ENCODE measurements at regions not wholly inside any gene's neighbourhood (a gene's known extent, or its start where the extent isn't known, plus 50 kb on each side); places are given as distances from the start of the nearest gene placed in this dataset.
"Not testable (repeated sequence)": the region's sequence is repeated elsewhere in the genome, so short reads cannot be mapped to it uniquely, and the experiment has no call there.

DNA sequence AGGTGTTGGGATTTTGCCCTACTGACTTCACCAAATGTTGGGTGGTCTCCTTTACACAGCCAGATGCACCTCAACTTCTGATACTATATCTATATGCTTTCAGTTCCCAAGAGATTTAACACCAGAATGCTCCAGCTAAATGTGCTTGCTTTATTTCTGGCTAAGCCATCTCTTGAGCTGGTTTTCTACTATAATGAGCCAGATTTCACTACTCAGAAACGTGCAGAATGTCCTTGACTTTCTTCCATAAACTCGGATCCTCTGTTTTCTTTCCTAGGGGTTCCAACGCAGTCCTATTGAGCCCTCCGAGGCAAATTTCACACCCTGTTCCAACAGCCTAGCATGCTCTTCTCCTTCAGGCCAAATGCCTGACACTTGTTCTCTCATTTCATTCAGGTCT is 200.3 kb downstream of the DPY19L2 start:
- Histone ChIP-seq H3K9ac (ENCODE audit: insufficient read length, low read depth) (no peak overlapping the region), H3K9me3 (ENCODE audit: insufficient read depth, low read length) (no peaks in the 10 kb centered on the region), H3K4me1 (ENCODE audit: insufficient read depth, insufficient read length) (no peaks in the 10 kb centered on the region), H3K27me3 (ENCODE audit: insufficient read depth, insufficient read length) (no peaks in the 10 kb centered on the region), H3K4me3 (ENCODE audit: insufficient read length, low read depth) (no peak overlapping the region), H3K36me3 (ENCODE audit: insufficient read depth, insufficient read length, low read length) (no peaks in the 10 kb centered on the region)
- TF ChIP-seq YY1 (IDR thresholded peaks at IDR 0.05; ENCODE audit: insufficient read depth, insufficient read length), result no peak
- no peak for TF ChIP-seq SUZ12 (IDR thresholded peaks at IDR 0.05; ENCODE audit: extremely low read depth, insufficient read depth, insufficient read length)
- no peak for TF ChIP-seq ZNF274 (IDR thresholded peaks at IDR 0.05; ENCODE audit: low read depth, low read length)
- DNase-seq (ENCODE audit: low read depth, low spot score), result no peak

DNA sequence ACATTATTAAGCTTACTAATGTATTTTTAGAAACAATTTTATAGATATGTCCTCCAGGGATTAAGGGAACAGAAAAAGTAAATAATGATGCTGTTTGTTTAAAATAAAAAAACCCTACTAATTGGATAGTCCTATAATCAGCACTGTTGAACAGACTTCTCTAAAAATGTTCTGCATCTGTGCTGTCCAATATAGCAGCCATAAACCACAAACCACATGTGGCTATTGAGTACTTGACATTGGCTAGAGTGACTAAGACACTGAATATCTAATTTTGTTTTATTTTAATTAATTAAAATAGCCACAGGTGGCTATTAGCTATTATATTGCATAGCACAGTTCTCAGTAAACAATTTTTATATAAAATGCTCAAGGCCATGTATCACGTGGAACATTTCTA is 210.4 kb downstream of the DPY19L2 start:
- TF ChIP-seq ZNF274 (IDR thresholded peaks at IDR 0.05; ENCODE audit: low read depth, low read length) (no peak), YY1 (IDR thresholded peaks at IDR 0.05; ENCODE audit: insufficient read depth, insufficient read length) (no peak)
- Histone ChIP-seq H3K27me3 (ENCODE audit: insufficient read depth, insufficient read length) (no peaks in the 10 kb centered on the region), H3K4me3 (ENCODE audit: insufficient read length, low read depth) (no peak overlapping the region), H3K9ac (ENCODE audit: insufficient read length, low read depth) (no peak overlapping the region), H3K4me1 (ENCODE audit: insufficient read depth, insufficient read length) (no peaks in the 10 kb centered on the region), H3K9me3 (ENCODE audit: insufficient read depth, low read length) (no peaks in the 10 kb centered on the region), H3K36me3 (ENCODE audit: insufficient read depth, insufficient read length, low read length) (no peaks in the 10 kb centered on the region)
- no peak for DNase-seq (ENCODE audit: low read depth, low spot score)

DNA sequence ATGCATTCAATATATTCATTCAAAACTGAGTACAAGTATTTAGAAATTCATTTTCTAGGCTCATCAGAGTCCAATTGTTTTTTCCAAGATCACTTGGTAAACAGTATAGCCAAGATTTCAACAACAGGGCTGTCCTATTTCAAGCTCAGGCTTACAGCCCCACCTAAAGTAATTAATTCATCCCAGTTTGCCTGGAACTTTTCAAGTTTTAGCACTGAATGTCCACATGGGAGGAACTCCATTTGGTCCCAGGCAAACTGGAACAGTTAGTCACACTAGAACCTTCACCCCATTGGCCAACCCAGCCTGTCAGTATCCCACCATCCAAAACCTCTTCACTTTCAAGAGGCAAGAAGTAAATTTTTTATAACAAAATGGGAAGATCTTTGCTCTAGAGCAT is 210.9 kb downstream of the DPY19L2 start:
- Histone ChIP-seq H3K4me3 (ENCODE audit: insufficient read length, low read depth) (no peak overlapping the region), H3K27me3 (ENCODE audit: insufficient read depth, insufficient read length) (no peaks in the 10 kb centered on the region), H3K4me1 (ENCODE audit: insufficient read depth, insufficient read length) (no peaks in the 10 kb centered on the region), H3K9ac (ENCODE audit: insufficient read length, low read depth) (no peak overlapping the region), H3K36me3 (ENCODE audit: insufficient read depth, insufficient read length, low read length) (no peaks in the 10 kb centered on the region), H3K9me3 (ENCODE audit: insufficient read depth, low read length) (no peaks in the 10 kb centered on the region)
- no peak for DNase-seq (ENCODE audit: low read depth, low spot score)
- TF ChIP-seq SUZ12 (IDR thresholded peaks at IDR 0.05; ENCODE audit: extremely low read depth, insufficient read depth, insufficient read length), result no peak
- no peak for TF ChIP-seq ZNF274 (IDR thresholded peaks at IDR 0.05; ENCODE audit: low read depth, low read length)
- TF ChIP-seq YY1 (IDR thresholded peaks at IDR 0.05; ENCODE audit: insufficient read depth, insufficient read length), result no peak

DNA sequence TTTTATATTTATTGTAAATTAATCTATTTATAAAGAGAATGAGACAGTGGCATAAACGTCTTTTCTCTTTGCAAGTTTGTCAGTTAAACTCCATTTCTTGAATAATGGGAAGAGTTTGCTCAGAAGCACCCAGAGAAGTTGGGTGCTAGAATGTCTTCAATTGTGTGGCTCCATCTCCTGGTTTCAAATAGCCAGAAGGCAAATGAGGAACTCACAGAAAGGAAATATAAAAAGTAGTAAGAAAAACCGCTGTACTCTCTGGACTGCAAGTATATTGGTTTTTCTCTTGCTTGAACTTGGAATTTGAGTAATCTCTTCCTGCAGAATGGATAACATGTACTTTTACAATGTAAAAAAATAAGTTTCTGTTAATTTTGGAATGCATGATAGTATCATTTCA is 217.5 kb downstream of the DPY19L2 start:
- Histone ChIP-seq H3K4me3 (ENCODE audit: insufficient read length, low read depth) (no peak overlapping the region), H3K4me1 (ENCODE audit: insufficient read depth, insufficient read length) (no peaks in the 10 kb centered on the region), H3K9ac (ENCODE audit: insufficient read length, low read depth) (no peak overlapping the region), H3K36me3 (ENCODE audit: insufficient read depth, insufficient read length, low read length) (no peaks in the 10 kb centered on the region), H3K9me3 (ENCODE audit: insufficient read depth, low read length) (no peaks in the 10 kb centered on the region), H3K27me3 (ENCODE audit: insufficient read depth, insufficient read length) (no peaks in the 10 kb centered on the region)
- DNase-seq (ENCODE audit: low read depth, low spot score), result no peak
- no peak for TF ChIP-seq SUZ12 (IDR thresholded peaks at IDR 0.05; ENCODE audit: extremely low read depth, insufficient read depth, insufficient read length)
- TF ChIP-seq ZNF274 (IDR thresholded peaks at IDR 0.05; ENCODE audit: low read depth, low read length), result no peak
- TF ChIP-seq YY1 (IDR thresholded peaks at IDR 0.05; ENCODE audit: insufficient read depth, insufficient read length), result no peak

DNA sequence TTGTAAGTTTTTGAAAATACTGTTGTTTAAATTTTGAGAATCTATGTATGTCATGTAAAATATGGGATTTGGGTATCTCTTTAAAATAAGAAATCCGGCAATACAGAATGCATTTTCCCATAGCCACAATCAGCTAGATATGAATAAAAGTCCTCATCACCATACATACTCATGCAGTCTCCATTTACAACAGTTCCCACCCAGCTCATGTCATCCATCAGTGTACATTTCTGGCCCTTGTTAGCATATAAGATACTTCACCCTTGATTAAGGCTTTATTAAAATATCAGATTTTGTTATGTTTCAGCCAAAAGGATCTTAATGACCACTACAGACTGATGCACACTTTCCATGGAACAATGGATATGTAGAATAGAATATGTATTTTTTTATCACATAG is 218.0 kb downstream of the DPY19L2 start:
- H3K4me3 ChIP-seq (ENCODE audit: insufficient read length, low read depth), result no peak overlapping the region
- H3K36me3 ChIP-seq (ENCODE audit: insufficient read depth, insufficient read length, low read length), result no peaks in the 10 kb centered on the region
- TF ChIP-seq SUZ12 (IDR thresholded peaks at IDR 0.05; ENCODE audit: extremely low read depth, insufficient read depth, insufficient read length), result no peak
- TF ChIP-seq YY1 (IDR thresholded peaks at IDR 0.05; ENCODE audit: insufficient read depth, insufficient read length), result no peak
- TF ChIP-seq ZNF274 (IDR thresholded peaks at IDR 0.05; ENCODE audit: low read depth, low read length), result no peak
- no peaks in the 10 kb centered on the region for H3K9me3 ChIP-seq (ENCODE audit: insufficient read depth, low read length)
- no peaks in the 10 kb centered on the region for H3K27me3 ChIP-seq (ENCODE audit: insufficient read depth, insufficient read length)
- H3K9ac ChIP-seq (ENCODE audit: insufficient read length, low read depth), result no peak overlapping the region
- no peaks in the 10 kb centered on the region for H3K4me1 ChIP-seq (ENCODE audit: insufficient read depth, insufficient read length)
- DNase-seq (ENCODE audit: low read depth, low spot score), result no peak

DNA sequence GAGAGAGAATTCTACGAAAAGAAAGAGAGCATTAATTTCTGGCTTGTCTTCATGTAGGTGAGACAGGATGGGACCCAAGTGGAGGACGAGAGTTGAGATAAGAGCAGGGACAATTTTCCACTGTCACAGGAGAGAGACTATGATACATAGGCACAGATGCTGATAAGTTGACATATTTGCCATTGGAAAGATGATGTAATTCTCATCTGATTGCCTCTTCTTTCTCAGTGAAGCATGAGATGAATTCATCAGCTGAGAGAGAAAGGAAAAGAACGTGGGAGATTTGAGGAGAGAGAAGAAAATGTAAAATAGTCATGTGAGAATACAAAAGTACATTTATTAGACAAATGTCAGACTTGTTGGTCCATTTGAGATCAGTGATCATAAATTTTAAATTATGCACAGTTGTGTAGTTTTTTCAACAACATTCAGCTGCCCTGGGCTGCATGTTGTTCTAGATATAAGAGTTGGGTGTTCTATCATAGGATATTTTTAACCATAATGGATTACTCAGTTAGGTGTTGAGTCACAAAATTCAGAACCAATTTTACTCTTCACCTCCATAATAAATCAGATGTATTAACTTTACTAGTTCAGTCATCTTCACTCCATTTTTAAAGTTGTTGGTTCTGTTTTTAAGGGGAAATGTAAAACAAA is 222.9 kb downstream of the DPY19L2 start:
- no peak overlapping the region for H3K9ac ChIP-seq (ENCODE audit: insufficient read length, low read depth)
- TF ChIP-seq ZNF274 (IDR thresholded peaks at IDR 0.05; ENCODE audit: low read depth, low read length) (no peak), YY1 (IDR thresholded peaks at IDR 0.05; ENCODE audit: insufficient read depth, insufficient read length) (no peak), SUZ12 (IDR thresholded peaks at IDR 0.05; ENCODE audit: extremely low read depth, insufficient read depth, insufficient read length) (no peak)
- no peak for DNase-seq (ENCODE audit: low read depth, low spot score)
- no peaks in the 10 kb centered on the region for H3K4me1 ChIP-seq (ENCODE audit: insufficient read depth, insufficient read length)
- H3K36me3 ChIP-seq (ENCODE audit: insufficient read depth, insufficient read length, low read length), result no peaks in the 10 kb centered on the region
- H3K4me3 ChIP-seq (ENCODE audit: insufficient read length, low read depth), result no peak overlapping the region
- H3K27me3 ChIP-seq (ENCODE audit: insufficient read depth, insufficient read length), result no peaks in the 10 kb centered on the region
- no peaks in the 10 kb centered on the region for H3K9me3 ChIP-seq (ENCODE audit: insufficient read depth, low read length)

DNA sequence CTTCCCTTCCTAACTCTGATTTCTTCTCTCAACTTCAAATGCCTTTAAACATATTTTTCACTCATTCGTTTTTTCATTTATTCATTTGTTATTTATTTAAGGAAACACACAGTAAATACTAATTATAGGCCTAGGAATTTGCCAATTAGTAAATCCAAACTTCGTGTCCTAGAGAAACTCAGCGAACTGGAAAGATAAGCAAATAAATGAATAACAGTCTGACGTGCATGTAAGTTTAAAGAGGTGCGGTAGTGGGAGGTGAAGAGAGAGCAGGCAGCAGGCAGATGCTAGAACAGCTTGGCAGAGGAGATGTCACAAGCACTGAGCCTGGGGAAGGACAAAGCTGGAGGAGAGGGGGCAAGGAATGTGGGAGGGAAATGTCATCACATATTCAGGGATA is 228.2 kb downstream of the DPY19L2 start:
- DNase-seq (ENCODE audit: low read depth, low spot score), result no peak
- Histone ChIP-seq H3K9me3 (ENCODE audit: insufficient read depth, low read length) (no peaks in the 10 kb centered on the region), H3K27me3 (ENCODE audit: insufficient read depth, insufficient read length) (no peaks in the 10 kb centered on the region), H3K9ac (ENCODE audit: insufficient read length, low read depth) (no peak overlapping the region), H3K36me3 (ENCODE audit: insufficient read depth, insufficient read length, low read length) (no peaks in the 10 kb centered on the region), H3K4me3 (ENCODE audit: insufficient read length, low read depth) (no peak overlapping the region), H3K4me1 (ENCODE audit: insufficient read depth, insufficient read length) (no peaks in the 10 kb centered on the region)
- TF ChIP-seq SUZ12 (IDR thresholded peaks at IDR 0.05; ENCODE audit: extremely low read depth, insufficient read depth, insufficient read length) (no peak), YY1 (IDR thresholded peaks at IDR 0.05; ENCODE audit: insufficient read depth, insufficient read length) (no peak), ZNF274 (IDR thresholded peaks at IDR 0.05; ENCODE audit: low read depth, low read length) (no peak)

DNA sequence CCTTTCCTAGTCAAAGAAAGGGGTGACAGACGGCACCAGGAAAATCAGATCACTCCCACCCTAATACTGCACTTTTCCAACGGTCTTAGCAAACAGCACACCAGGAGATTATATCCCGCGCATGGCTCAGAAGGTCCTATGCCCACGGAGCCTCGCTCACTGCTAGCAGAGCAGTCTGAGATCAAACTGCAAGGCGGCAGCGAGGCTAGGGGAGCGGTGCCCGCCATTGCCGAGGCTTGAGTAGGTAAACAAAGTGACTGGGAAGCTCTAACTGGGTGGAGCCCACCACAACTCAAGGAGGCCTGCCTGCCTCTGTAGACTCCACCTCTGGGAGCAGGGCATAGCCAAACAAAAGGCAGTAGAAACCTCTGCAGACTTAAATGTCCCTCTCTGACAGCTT is 233.9 kb downstream of the DPY19L2 start:
- H3K27me3 ChIP-seq (ENCODE audit: insufficient read depth, insufficient read length); H3K36me3 ChIP-seq (ENCODE audit: insufficient read depth, insufficient read length, low read length); H3K9ac ChIP-seq (ENCODE audit: insufficient read length, low read depth); H3K4me3 ChIP-seq (ENCODE audit: insufficient read length, low read depth); DNase-seq (ENCODE audit: low read depth, low spot score); H3K4me1 ChIP-seq (ENCODE audit: insufficient read depth, insufficient read length): not testable (repeated sequence)
- H3K9me3 ChIP-seq (ENCODE audit: insufficient read depth, low read length), result peaks cover 13% of the 10 kb centered on the region

DNA sequence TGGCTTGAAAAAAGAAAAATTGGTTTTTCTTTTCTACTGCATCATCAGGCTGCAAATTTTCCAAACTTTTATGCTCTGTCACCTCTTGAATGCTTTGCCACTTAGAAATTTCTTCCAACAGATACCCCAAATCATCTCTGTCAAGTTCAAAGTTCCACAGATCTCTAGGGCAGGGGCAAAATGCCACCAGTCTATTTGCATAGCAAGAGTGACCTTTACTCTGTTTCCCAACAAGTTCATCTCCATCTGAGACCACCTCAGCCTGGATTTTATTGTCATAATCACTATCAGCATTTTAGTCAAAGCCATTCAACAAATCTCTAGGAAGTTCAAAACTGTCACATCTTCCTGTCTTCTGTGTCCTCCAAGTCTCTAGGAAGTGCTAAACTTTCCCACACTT is 240.3 kb downstream of the DPY19L2 start:
- not testable (repeated sequence) for H3K9ac ChIP-seq (ENCODE audit: insufficient read length, low read depth); H3K27me3 ChIP-seq (ENCODE audit: insufficient read depth, insufficient read length); DNase-seq (ENCODE audit: low read depth, low spot score); H3K9me3 ChIP-seq (ENCODE audit: insufficient read depth, low read length); H3K4me3 ChIP-seq (ENCODE audit: insufficient read length, low read depth); H3K4me1 ChIP-seq (ENCODE audit: insufficient read depth, insufficient read length); H3K36me3 ChIP-seq (ENCODE audit: insufficient read depth, insufficient read length, low read length)

DNA sequence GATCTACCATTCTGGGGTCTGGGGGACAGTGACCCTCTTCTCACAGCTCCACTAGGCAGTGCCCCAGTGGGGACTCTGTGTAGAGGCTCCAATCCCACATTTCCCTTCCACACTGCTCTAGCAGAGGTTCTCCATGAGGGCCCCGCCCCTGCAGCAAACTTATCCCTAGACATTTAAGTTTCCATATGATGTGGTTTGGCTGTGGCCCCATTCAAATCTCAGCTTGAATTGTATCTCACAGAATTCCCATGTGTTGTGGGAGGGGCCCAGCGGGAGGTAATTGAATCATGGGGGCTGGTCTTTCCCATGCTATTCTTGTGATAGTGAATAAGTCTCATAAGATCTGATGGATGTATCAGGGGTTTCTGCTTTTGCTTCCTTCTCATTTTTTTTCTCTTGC is 241.3 kb downstream of the DPY19L2 start:
- not testable (repeated sequence) for H3K4me3 ChIP-seq (ENCODE audit: insufficient read length, low read depth); H3K36me3 ChIP-seq (ENCODE audit: insufficient read depth, insufficient read length, low read length); H3K9ac ChIP-seq (ENCODE audit: insufficient read length, low read depth); DNase-seq (ENCODE audit: low read depth, low spot score); H3K9me3 ChIP-seq (ENCODE audit: insufficient read depth, low read length); H3K4me1 ChIP-seq (ENCODE audit: insufficient read depth, insufficient read length); H3K27me3 ChIP-seq (ENCODE audit: insufficient read depth, insufficient read length)

All from NT2/D1 (cell line).